Bronchial epithelial cell (primary cell): ENCODE measurements at regions not wholly inside any gene's neighbourhood (a gene's known extent, or its start where the extent isn't known, plus 50 kb on each side); places are given as distances from the start of the nearest gene placed in this dataset.

Experiments
- DNase-seq: peaks from one replicate; pipeline ENCODE4 v3.0.0-alpha.2; 2010; ENCODE audit warnings: low read depth
- FAIRE-seq: peaks from 2 replicates; lab custom pipeline; 2011; peaks lifted over from hg19 to GRCh38; lab: Jason Lieb, UNC
- H3K27me3 ChIP-seq: 2 replicates; pipeline ENCODE4 v1.5.1; 2011; ENCODE audit warnings: low read length; ENCODE audit not compliant: control insufficient read depth, insufficient read depth
- H3K36me3 ChIP-seq: 2 replicates; pipeline ENCODE4 v1.5.1; 2011; ENCODE audit warnings: low read length; ENCODE audit not compliant: control insufficient read depth, insufficient read depth
- H3K4me3 ChIP-seq: 2 replicates; pipeline ENCODE4 v1.5.1; 2011; ENCODE audit warnings: mild to moderate bottlenecking, low read depth, low read length, control low read depth
- CTCF ChIP-seq: IDR thresholded peaks from 2 replicates; pipeline ENCODE4 v1.5.1; 2011; ENCODE audit warnings: mild to moderate bottlenecking, moderate library complexity, low read length, control low read depth, inconsistent platforms; ENCODE audit not compliant: insufficient read depth, severe bottlenecking

- H3K27me3 ChIP-seq = no peaks in the 10 kb centered on the region
- DNase-seq (no peak), FAIRE-seq (no peak)
- H3K36me3 ChIP-seq = no peaks in the 10 kb centered on the region
- H3K4me3 ChIP-seq = no peak overlapping the region
- TF ChIP-seq CTCF = no peak
These were observed 438.9 kb downstream of the SATB2 start for GRCh38 chr2:199018826-199019225.

DNA sequence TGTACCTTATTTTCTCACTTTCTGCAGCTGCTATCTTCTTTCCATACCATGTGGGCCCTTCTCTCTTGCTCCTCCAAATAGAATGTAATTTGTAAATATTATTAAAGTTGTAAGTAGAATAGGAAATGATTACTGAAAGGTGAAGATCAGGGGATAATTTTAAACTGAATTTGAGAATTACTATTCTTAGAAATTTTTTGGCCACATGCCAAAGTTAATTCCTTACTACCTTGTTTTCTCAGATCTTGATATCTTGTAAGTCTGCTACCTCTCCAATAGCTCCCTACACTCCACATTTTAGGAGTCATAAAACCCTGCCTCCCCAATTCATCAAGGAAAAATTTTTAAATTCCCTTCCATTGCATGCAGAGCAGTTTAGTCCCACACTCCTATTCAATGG lies 442.7 kb downstream of the SATB2 start:
- Histone ChIP-seq H3K27me3 (no peaks in the 10 kb centered on the region), H3K4me3 (no peak overlapping the region), H3K36me3 (no peaks in the 10 kb centered on the region)
- DNase-seq (no peak), FAIRE-seq (no peak)
- no peak for TF ChIP-seq CTCF

- Histone ChIP-seq H3K27me3 (no peaks in the 10 kb centered on the region), H3K36me3 (no peaks in the 10 kb centered on the region), H3K4me3 (no peak overlapping the region)
- DNase-seq (no peak), FAIRE-seq (no peak)
- TF ChIP-seq CTCF = no peak
These were observed 443.5 kb downstream of the SATB2 start for GRCh38 chr2:199014226-199014625.

DNA sequence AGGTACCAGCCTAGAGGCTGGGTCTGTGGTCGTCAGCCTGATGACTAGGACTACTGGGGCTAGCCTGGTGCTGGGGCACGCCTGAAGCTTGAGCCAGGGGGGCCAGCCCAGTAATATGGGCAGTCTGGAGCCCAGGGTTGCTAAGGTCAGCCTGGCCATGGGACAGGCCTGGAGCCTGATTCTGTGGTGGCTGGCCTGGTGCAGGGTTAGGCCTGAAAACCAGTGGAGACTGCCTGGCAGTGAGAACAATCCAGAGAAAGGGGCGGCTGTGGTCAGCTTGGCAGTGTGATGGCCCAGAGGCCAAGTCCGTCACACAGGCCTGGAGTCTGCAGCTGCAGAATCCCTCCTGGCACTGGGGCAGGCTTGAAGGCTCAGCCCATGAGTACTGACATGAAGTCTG lies 445.8 kb downstream of the SATB2 start:
- DNase-seq = no peak

DNA sequence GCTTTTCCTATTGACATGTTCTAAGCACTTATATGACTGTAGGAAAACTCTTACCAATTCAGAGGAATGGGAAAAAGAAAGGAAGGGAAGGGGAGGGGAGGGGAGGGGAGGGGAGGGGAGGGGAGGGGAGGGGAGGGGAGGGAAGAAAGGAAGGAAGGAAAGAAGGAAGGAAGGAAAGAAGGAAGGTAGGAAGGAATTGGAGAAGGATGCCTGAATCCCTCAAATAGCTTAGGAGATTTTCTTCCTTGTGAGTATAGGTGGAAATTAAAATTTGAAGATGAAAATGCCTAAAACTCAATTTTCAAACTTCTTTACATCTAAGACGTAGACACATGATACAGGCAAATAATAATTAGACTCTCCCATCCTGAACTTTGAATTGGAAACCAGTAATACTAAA lies 463.1 kb downstream of the SATB2 start:
- DNase-seq (no peak), FAIRE-seq (no peak)
- Histone ChIP-seq H3K27me3 (no peaks in the 10 kb centered on the region), H3K36me3 (no peaks in the 10 kb centered on the region), H3K4me3 (no peak overlapping the region)
- no peak for TF ChIP-seq CTCF

More for the DNA sequence above, 445.8 kb downstream of the SATB2 start:
- no peak for FAIRE-seq
- TF ChIP-seq CTCF = no peak
- Histone ChIP-seq H3K27me3 (no peaks in the 10 kb centered on the region), H3K4me3 (no peak overlapping the region), H3K36me3 (no peaks in the 10 kb centered on the region)

DNA sequence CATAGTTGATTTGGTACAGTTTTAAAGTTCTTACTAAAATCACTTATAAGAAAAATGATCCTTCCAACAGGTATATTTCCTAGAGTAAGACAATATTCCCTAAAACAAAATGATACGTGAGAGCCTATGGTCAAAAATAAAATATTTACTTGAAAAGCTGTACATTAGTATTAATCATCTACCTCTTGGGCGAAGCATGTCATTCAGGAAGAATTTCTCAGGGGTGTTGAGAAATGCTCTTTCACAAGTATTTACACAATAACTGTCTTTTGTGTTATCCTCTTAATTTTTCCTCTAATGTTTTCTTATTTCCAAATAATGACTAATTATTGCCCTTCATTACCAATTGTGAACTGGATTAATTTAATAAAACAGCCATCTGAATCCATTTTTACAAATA lies 466.3 kb downstream of the SATB2 start:
- H3K4me3 ChIP-seq = no peak overlapping the region
- H3K36me3 ChIP-seq = no peaks in the 10 kb centered on the region
- no peak for TF ChIP-seq CTCF
- no peak for FAIRE-seq
- peak; percentile 39 for DNase-seq
- H3K27me3 ChIP-seq = no peaks in the 10 kb centered on the region
